GM19468 (cell line): ENCODE measurements at regions not wholly inside any gene's neighbourhood (a gene's known extent, or its start where the extent isn't known, plus 50 kb on each side); places are given as distances from the start of the nearest gene placed in this dataset.

ENCODE experiments used
- ATAC-seq: cut with Tn5 transposase; IDR thresholded peaks from one replicate; pipeline ENCODE4 v1.9.1; 2021; ENCODE audit warnings: mild to moderate bottlenecking, moderate library complexity, moderate number of reproducible peaks; ENCODE audit not compliant: unreplicated experiment; ENCODE audit errors: extremely low read depth

DNA sequence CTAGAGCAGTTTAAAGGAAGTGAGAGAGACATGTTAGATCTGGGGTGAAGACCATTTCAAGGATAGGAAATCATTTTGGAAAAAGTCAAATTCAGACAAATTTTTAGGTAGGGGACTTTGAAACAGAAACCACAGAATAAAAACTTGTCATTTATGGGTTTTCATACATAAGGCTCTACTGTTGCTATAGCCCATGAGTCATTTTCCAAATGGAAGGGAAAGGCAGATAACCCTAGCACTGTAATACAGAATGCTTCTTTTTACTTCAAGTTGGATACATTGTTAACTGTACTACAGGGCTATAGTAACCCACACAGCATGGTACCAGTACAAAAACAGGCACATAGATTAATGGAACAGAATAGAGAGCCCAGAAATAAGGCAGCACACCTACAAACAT is 455.4 kb downstream of the EBF1 start:
- ATAC-seq: no peak

DNA sequence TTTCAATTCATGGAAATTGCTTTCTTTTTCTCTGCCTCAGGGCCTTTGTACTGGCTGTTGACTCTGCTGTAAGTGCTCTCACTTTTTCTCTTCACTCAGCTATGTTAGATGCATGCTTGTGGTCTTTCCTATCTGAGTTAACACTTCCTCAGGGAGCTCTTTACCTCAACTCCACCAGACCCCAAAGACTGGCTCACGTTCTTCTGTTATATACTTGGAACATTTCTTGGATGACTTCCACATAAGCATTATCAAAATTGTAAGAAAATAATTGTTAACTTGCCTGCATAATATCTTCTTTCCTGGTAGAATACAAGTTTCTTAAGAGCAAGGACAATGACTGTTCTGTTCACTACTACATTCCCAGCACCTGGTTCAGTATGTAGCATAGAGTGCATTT is 455.9 kb downstream of the EBF1 start:
- ATAC-seq: no peak

DNA sequence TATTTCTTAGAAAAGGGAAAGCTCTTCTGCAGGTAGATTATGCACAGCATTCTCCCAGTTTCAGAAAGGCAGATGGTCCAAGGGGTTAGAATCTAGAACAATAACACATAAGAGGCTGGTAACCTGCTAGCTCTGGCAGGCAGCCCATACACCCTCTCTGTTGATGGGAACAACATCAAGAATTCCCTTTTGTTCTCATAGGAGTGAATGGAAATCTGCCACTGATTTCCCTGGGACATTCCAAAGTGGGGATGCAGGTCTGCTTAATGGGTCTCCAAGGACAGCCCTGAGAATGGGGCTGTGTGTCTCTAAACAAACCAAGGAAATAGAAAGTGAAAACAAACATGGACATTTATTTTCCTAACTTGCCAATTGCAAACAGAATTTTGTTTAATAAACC is 456.8 kb downstream of the EBF1 start:
- ATAC-seq: no peak

DNA sequence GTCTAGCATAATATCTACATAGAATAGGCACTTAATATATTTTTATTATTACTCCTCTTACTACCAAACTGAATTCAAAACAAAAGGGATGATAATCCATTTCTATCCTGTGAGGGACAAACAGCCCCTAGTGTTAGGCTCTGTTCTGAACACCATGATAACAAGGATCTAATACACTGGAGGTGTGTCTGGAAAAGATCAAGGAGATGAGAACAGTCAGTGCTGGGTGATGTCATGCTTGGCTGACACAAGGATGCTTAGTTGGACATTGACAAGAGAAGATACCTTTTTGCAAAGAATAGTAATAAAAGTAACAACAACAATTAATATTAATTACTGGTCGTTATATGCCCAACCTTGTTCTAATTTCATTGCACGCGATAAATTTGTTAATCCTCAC is 458.7 kb downstream of the EBF1 start:
- no peak for ATAC-seq

DNA sequence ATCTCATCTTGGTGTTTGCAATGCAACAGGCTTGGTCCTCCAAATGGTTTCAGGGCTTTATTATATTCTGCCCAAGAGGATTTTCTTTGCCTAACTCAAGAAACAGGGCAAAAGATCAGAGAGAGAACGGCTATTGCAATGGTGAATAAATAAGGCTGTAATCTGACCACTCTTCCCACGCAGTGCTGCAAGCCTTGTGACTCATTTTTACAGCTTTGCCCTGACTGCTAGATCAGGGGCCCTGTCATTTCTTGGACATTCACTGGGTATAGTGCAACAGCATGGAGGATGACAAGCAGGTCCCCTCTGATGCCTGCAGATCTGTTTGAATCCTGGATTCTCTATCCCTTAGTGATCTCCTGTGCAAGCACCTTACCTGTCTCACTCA is 459.1 kb downstream of the EBF1 start:
- ATAC-seq: no peak

DNA sequence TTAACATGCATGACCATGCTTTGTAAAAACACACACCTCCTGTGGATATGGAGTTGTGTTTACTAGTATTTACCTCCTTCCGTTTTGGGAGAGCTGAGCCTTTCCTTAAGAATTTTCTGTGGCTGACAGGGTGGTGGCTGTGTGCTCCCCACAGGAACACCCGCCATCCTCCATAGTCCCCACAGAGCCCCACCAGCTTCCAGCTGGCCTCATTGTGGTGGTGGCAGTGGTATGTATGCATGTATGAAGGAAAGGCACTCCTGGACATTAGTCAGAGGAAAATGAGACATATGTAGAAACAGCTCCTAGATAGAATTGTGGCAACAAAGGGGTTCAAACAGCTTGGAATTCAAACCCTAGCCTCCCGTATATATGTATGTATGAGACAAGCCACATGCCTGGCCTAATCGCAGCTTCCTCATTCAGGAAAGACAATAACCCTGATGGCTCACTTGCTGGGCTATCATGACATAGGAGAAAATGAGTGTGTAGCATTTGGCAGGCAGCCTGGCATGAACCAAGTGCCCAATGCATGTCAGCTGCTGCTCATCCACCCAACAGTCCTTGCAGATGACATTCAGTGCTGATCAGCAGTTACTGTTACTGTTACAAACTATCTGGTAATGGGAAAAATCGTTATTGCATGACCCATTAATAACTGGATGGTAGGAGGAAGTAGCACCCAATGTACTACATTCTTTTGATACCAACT is 459.7 kb downstream of the EBF1 start:
- ATAC-seq: no peak

DNA sequence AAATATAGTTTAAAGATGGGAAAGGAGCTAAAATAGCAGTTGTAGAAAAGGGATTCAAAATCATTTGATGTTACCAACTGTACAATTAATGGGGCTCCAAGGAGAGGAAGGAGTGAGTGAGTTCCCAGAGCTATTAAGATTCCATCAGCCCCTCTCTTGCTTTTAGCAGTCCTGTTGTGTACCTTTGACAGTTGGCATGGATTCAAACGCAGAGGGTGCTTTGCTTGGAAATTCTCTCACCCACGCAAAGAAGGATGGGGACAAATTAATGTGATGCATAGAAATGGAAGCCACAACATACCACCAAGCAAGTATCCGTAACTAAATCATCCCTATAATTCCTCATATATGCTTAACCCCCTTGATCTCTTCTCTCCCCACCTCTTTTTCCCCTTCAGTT is 461.3 kb downstream of the EBF1 start:
- ATAC-seq: no peak

DNA sequence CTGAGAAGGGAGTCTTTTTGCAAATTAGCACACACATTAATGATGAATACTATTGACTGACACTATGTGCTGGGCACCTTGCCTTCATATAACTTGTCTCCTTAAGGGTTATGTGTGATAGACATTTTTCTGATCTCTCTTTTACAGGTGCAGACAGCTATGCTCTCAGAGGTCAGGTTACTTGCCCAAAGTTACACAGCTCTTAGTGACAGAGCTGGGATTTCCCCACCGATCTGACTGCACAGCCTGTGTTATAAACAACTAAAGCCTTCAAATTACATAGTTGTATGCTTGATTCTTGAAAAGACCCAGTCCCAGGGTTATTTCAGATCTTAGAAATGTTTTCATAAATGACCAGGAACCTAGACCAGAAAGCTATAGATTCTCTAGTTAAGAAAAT is 462.7 kb downstream of the EBF1 start:
- no peak for ATAC-seq

DNA sequence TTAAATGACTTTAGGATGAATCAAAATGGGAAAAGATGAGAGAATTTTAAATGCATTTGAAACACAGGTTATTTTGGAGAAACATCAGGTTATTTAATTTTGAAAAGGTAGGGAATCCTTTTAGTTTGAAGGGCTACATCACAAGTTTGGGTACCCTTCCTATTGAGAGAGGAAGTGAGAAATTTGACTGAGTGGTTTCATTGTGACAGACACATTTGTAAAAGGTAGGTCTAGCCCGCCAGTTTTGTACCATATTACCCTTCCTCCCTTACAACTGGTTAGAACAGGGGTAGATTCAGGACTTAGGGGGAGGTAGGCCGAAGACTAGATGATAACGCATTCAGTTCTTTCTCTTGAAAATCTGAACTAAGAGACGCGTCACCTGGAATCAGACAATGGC is 464.2 kb downstream of the EBF1 start:
- ATAC-seq: no peak

DNA sequence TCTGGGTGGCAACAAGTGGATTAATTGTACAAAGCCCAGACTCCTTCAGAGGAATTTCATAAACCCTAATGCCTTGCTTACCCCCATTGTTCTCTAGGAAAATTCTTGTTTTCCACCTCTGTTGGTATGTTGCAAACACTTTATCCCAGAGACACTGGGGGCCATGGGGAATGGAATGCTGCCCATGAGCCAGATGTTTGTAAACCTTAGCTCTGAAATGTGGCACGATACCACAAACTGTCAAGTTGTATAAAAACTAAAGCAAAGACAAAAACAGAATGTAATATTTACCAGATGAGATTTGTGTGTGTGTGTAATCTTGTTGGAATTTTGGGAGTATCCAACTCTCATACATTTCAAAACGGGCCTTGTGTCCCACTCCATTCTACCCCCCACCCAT is 465.0 kb downstream of the EBF1 start:
- ATAC-seq: no peak

DNA sequence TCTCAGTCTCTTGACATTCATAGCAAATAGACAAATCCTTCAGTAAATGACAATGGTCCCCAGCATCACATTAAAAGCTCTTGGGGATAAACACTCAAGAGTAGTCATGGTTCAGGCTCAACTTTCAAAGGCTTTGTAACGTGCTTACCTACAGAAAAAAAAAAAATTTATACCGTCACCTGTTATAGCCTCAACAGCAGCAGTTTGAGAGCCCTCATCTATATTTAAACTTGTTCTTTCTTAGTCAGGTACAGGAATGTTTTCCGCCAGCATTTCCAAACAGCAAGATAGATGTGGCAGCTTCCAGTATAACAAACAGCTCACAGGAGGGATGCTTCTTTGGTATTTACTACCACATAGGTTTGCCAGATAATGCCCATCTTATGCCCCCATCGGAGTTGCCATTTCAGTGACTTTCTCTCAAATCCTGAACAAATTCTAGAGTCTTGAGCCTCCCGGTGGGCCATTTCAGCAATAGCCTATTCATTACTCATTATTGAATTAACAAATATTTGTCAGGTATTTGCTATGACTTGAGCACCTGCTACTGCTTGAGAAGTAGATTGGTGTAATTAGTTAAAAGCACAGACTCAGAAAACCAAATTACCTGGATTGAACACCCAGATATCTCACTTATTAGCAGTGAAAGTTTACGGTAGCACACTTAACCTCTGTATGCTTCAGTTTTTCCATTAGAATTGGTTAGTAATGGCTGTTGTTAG is 470.0 kb downstream of the EBF1 start:
- no peak for ATAC-seq

DNA sequence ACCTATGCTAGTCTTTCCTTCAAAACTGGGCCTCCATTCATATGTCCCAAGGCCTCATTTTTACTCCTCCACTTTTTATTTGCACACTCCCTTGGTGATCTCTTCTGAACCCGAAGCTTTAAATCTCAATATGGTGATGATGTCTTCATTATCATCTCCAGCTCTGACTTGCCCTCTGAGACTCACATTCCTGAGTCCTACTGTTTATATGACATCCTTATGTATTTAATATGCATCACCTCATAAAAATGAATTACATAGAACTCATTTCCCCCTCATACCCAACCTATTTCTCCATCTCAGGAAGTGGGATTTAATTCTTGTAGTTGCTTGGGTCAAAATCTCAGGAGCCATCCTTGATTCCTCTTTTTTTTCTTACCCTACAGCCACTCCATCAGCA is 473.0 kb downstream of the EBF1 start:
- ATAC-seq: no peak

DNA sequence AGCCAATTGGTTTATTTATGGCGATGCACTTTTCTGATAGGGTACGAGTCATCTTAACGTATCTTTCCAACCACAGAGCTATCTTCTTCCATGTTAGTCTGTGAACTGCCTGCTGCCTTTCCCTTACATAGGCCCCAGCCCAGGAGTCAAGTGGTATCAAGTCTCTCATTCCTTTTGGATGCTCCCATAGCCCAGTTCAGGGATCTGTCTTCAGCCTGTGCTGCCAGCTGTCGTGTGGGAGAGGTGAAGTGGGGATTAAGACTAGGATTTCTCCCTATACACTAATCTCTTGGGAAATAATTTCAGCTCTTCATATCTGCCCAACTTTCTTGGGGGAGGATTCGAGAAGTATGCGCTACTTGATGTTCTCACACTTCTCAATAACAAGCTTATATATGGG is 475.7 kb downstream of the EBF1 start:
- ATAC-seq: no peak

DNA sequence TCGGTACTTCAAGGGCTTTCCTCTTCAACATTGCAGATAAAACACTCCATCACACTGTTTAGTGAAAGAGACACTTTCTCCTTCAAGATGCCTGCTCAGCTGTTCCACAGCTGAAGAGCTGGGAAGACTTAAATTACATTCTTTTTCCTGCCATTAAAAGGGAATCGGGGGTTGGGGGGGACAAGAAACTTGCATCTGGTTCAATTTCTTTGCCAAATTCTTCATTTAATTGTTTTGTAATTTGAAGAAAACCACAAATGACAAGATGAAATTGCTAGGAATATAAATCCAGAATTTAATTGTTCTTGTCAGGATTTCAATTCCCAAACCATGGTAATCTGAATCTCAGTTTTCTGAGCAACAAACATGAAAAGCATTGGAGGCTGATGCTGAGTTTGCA is 478.3 kb downstream of the EBF1 start:
- no peak for ATAC-seq

DNA sequence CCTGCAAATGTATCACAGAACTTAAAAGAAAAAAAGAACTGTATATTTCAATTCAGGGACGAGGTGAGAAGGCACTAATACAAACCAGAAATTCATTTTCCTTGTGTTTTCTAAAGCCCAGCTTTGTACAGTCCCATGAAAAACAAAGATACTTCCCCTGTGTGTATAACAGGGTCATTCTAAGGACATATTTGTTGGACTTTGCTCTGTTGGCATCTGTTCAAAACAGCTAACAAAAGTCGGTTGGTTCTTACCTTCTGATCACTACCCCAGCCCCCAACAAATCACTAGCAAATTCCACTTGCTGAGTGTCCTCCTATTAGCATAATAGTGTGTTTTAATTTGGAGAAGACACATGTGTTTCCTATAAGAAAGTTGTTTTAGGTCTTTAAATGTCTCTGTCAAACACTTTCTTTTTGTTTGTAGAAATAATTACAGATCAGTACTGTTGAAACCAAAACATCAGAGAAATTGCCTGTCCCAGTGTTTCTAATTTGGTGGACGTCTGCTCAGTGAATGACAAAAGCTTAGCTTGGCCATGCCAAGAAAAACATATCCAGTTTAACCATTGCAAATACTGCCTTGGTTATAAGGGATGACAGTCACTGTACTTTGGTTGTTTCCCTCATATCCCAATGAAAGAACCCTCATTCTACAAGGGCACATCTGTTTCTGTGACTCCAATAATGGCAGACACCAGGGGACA is 480.5 kb downstream of the EBF1 start:
- no peak for ATAC-seq

DNA sequence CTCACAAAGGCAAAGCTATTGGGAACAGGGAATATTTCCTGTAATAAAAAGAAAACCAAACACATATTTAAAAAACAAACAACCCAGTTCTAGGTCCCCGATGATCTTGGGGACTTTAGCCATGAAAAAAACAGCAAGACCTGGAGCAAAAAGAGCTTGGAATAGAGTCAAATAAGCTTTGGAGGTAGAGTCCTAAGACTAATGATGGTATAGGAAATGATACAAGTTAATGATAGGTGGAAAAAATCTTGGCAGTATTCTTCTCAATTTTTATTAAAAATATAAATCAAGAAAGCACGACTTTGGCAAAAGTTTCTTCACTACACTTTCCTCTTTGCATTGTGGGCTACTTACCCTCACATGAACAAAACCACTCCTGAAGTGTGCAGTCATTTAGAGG is 481.5 kb downstream of the EBF1 start:
- ATAC-seq: no peak

DNA sequence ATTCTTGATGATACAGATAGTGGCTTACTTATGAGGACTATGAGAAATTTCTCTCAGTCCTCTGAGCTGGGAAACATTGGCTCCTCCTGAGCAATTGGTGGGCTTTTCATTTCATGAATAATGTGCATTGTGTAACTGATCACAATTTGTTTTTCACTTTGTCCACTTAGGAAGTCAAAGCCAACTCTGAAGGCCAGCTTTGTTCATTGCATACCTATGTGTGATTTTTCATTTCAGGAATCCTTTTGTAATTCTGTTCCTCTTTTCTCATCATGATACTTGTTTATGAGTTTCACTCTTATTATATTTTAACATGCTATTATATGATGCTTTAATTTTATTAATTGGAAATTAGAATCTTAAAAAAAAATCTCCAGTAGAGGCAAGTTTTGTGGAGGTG is 483.0 kb downstream of the EBF1 start:
- ATAC-seq: no peak

DNA sequence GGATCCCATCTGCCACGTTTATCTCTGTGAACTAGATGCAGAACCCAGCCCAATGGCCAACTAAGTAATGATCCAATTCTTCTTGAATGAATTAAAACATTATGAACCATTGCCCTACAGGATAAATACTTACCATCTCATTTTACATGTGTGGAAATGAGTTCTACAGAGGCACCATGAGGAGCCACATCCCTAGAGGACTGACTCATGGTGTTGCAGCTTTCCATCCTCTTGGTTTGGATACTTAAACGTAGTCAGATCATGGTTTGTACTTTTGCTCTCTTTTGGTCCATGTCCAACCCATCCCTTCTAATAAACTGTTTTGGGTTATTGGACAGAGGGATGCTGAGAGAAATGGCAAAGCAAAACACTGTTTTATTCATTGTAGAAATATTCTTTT is 484.8 kb downstream of the EBF1 start:
- no peak for ATAC-seq

DNA sequence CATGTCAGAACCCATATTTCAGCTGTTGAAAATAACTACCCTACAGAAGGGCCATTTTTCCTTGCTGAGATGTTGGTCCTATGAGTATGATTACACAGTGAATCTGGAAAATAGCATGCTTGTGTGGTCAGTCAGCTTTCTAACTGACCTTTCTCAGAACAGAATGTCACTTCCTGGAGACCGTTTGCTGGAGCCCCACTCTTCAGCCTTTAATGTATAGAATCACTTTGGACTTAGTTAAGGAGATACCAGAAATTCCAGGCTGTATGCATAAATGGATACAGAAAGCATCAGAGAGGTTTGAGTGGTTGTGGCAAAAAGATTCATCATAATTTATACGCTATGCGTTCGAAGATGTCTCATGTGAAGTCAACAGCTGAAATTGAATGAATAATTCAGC is 488.1 kb downstream of the EBF1 start:
- no peak for ATAC-seq

DNA sequence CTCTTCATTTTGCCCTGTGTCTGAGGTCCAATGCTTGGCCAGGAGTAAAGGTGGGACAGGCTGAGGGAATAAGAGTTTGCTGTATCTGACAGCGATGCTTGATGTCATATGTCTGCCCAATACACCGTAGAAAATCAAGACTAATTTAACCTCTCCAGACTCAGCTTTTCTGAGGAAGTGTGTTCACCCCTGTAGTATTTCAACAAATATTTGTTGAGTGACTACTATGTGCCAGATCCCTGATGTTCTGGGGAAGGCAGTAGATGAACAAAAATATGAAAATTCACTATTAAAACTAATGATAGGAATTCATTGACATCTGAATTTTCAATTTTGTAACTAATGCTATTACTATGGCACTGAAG is 489.7 kb downstream of the EBF1 start:
- ATAC-seq: no peak

DNA sequence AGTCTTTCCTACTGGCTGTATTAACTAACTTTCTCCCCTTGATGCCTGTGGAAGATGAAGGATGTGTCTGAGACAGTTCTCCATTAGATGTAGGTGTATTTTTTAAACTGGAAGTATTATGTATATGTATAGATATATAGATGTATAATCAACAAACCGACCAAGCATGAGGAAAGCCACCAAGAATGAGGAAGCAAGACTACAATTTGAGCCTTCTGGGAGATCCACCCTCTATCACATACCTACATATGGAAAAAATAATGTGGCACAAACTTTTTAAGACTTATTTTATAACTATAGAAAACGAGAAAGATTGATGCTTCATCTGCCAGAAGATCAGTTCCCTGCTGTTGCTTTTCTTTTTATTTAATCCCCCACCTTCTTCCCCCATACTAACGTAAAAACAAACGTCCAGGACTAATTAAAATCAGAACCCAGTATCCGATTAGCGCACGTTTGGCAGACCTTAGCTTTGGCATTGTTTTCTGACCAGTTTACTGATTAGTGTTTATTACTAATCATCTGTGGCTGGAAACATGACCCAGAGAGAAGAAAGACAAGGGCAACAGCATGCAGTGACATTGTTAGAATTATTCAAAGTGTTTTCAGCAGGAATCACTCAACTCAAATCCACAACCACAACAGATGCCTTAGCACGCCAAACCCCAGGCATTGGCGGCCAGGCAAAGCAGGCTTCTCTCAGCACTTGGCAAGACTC is 490.2 kb downstream of the EBF1 start:
- no peak for ATAC-seq
